Sigmoid colon (tissue), 4 donors: ENCODE measurements at regions not wholly inside any gene's neighbourhood (a gene's known extent, or its start where the extent isn't known, plus 50 kb on each side); places are given as distances from the start of the nearest gene placed in this dataset.

Experiments
- CTCF ChIP-seq, 4 experiments: fragments of 450-650 bp in 3 of 4; fragments of 200-600 bp in 1 of 4; IDR thresholded peaks; one replicate each; pipeline ENCODE4 v1.5.1; 2016 to 2019; ENCODE audit warnings: antibody characterized with exemption in 4 of 4, mild to moderate bottlenecking in 3 of 4, moderate library complexity in 2 of 4
- POLR2A ChIP-seq, 2 donors: fragments of 450-650 bp; IDR thresholded peaks; one replicate each; pipeline ENCODE4 v1.6.1; 2016; ENCODE audit warnings: antibody characterized with exemption in 2 of 2, mild to moderate bottlenecking in 2 of 2, moderate library complexity in 2 of 2
- POLR2AphosphoS5 ChIP-seq, 4 donors: sonication (generic); formaldehyde crosslinking; IDR thresholded peaks; one replicate each; pipeline ENCODE4 v1.6.1; 2017; ENCODE audit warnings: antibody characterized with exemption in 4 of 4

- no peak for TF ChIP-seq CTCF (IDR thresholded peaks at IDR 0.05)
- no peak for TF ChIP-seq POLR2A (IDR thresholded peaks at IDR 0.05)
- TF ChIP-seq POLR2AphosphoS5 (IDR thresholded peaks at IDR 0.05), result no peak
Measured at GRCh38 chr6:129967427-129967826, 51.0 kb upstream of the L3MBTL3 start.
